Endodermal cell (in vitro differentiated cells): ENCODE measurements at regions not wholly inside any gene's neighbourhood (a gene's known extent, or its start where the extent isn't known, plus 50 kb on each side); places are given as distances from the start of the nearest gene placed in this dataset.
"Not testable (repeated sequence)": the region's sequence is repeated elsewhere in the genome, so short reads cannot be mapped to it uniquely, and the experiment has no call there.

Source experiments
- DNase-seq: peaks from one replicate; pipeline ENCODE4 v3.0.0-alpha.2; 2017
- H3K27ac ChIP-seq: 2 replicates; pipeline ENCODE4 v1.5.1; 2013; ENCODE audit warnings: mild to moderate bottlenecking, low read depth, low read length, moderate library complexity
- H3K27me3 ChIP-seq: 2 replicates; pipeline ENCODE4 v1.6.1; 2013; ENCODE audit warnings: mild to moderate bottlenecking, low read length, moderate library complexity; ENCODE audit not compliant: insufficient read depth, control insufficient read depth, poor library complexity, severe bottlenecking
- H3K36me3 ChIP-seq: 2 replicates; pipeline ENCODE4 v1.7.0; 2013; ENCODE audit warnings: mild to moderate bottlenecking, low read length, moderate library complexity; ENCODE audit not compliant: control insufficient read depth, insufficient read depth
- H3K4me1 ChIP-seq: one replicate; pipeline ENCODE4 v1.7.0; 2013; ENCODE audit warnings: low read length; ENCODE audit not compliant: control insufficient read depth, insufficient read depth
- H3K4me3 ChIP-seq: 2 replicates; pipeline ENCODE4 v1.5.1; 2013; ENCODE audit warnings: mild to moderate bottlenecking, low read length, moderate library complexity
- H3K9ac ChIP-seq: 2 replicates; pipeline ENCODE4 v1.6.1; 2013; ENCODE audit warnings: mild to moderate bottlenecking, low read length, moderate library complexity; ENCODE audit not compliant: poor library complexity, severe bottlenecking; ENCODE audit errors: extremely low read depth
- H3K9me3 ChIP-seq: 2 replicates; pipeline ENCODE4 v1.6.1; 2013; ENCODE audit warnings: mild to moderate bottlenecking, low read length, moderate library complexity; ENCODE audit not compliant: control insufficient read depth
- H3K27ac Mint-ChIP-seq: 2 replicates; pipeline ENCODE4 v1.8.0; 2020; ENCODE audit warnings: mixed read lengths
- H3K27me3 Mint-ChIP-seq: 2 replicates; pipeline ENCODE4 v1.8.0; 2021; ENCODE audit warnings: mild to moderate bottlenecking, mixed read lengths; ENCODE audit not compliant: insufficient read depth
- H3K36me3 Mint-ChIP-seq: 2 replicates; pipeline ENCODE4 v1.8.0; 2020; ENCODE audit warnings: low read depth, mixed read lengths
- H3K4me1 Mint-ChIP-seq: 2 replicates; pipeline ENCODE4 v1.8.0; 2020; ENCODE audit warnings: mixed read lengths
- H3K4me3 Mint-ChIP-seq: 2 replicates; pipeline ENCODE4 v1.8.0; 2020; ENCODE audit warnings: mild to moderate bottlenecking, moderate library complexity, mixed read lengths
- H3K9me3 Mint-ChIP-seq: 2 replicates; pipeline ENCODE4 v1.8.0; 2020; ENCODE audit warnings: mild to moderate bottlenecking, mixed read lengths
- CTCF ChIP-seq: fragments of 200-600 bp; sonication (generic); conservative IDR thresholded peaks from 2 replicates; pipeline ENCODE4 v1.5.0; 2021; ENCODE audit warnings: antibody characterized with exemption, mild to moderate bottlenecking
- WGBS, 2 experiments: methylation state at CpG; one replicate each; pipeline versions ENCODE4 v1.1.5 to v1.1.7; 2013; ENCODE audit warnings: missing lambda C conversion rate in 2 of 2, mixed read lengths in 1 of 2; ENCODE audit not compliant: insufficient coverage in 1 of 2, insufficient read length in 1 of 2; 5-methylcytosine and 5-hydroxymethylcytosine counted together

GRCh38 chr5:29203049-29203448 lies 1990.4 kb upstream of the CDH6 start:
- Mint-ChIP-seq H3K4me3 (no peak overlapping the region), H3K27me3 (no peaks in the 10 kb centered on the region), H3K27ac (no peak overlapping the region), H3K4me1 (no peaks in the 10 kb centered on the region), H3K9me3 (no peaks in the 10 kb centered on the region), H3K36me3 (no peaks in the 10 kb centered on the region)
- H3K9me3 ChIP-seq, result no peaks in the 10 kb centered on the region
- TF ChIP-seq CTCF, result no peak
- DNase-seq, result no peak
- no peaks in the 10 kb centered on the region for H3K36me3 ChIP-seq
- no peaks in the 10 kb centered on the region for H3K27me3 ChIP-seq
- H3K27ac ChIP-seq, result no peak overlapping the region
- no peak overlapping the region for H3K4me3 ChIP-seq
- no peak overlapping the region for H3K9ac ChIP-seq
- no peaks in the 10 kb centered on the region for H3K4me1 ChIP-seq

GRCh38 chr5:29197631-29198454 lies 1995.6 kb upstream of the CDH6 start:
- Mint-ChIP-seq H3K4me1 (peaks cover 2% of the 10 kb centered on the region), H3K27ac (no peak overlapping the region), H3K27me3 (no peaks in the 10 kb centered on the region), H3K4me3 (no peak overlapping the region), H3K36me3 (no peaks in the 10 kb centered on the region), H3K9me3 (no peaks in the 10 kb centered on the region)
- H3K4me3 ChIP-seq, result no peak overlapping the region
- WGBS, 2 experiments, result 79% methylated on average over 2 of the region's 2 CpGs; no CpG with 5 or more reads in 1 of the 2 experiments
- DNase-seq, result no peak
- H3K4me1 ChIP-seq, result no peaks in the 10 kb centered on the region
- no peaks in the 10 kb centered on the region for H3K9me3 ChIP-seq
- no peak overlapping the region for H3K27ac ChIP-seq
- TF ChIP-seq CTCF, result no peak
- no peaks in the 10 kb centered on the region for H3K27me3 ChIP-seq
- H3K9ac ChIP-seq, result no peak overlapping the region
- no peaks in the 10 kb centered on the region for H3K36me3 ChIP-seq

- 80 to 82% methylated on average over 1 of the region's 1 CpG for WGBS, 2 experiments
- no peak overlapping the region for H3K27ac ChIP-seq
- no peaks in the 10 kb centered on the region for H3K36me3 Mint-ChIP-seq
- no peaks in the 10 kb centered on the region for H3K9me3 ChIP-seq
- H3K4me1 Mint-ChIP-seq, result peaks cover 2% of the 10 kb centered on the region
- no peak overlapping the region for H3K4me3 ChIP-seq
- H3K4me3 Mint-ChIP-seq, result no peak overlapping the region
- no peaks in the 10 kb centered on the region for H3K4me1 ChIP-seq
- no peak overlapping the region for H3K27ac Mint-ChIP-seq
- H3K36me3 ChIP-seq, result no peaks in the 10 kb centered on the region
- H3K9ac ChIP-seq, result no peak overlapping the region
- H3K9me3 Mint-ChIP-seq, result peaks cover 3% of the 10 kb centered on the region
- H3K27me3 ChIP-seq, result no peaks in the 10 kb centered on the region
- no peaks in the 10 kb centered on the region for H3K27me3 Mint-ChIP-seq
- no peak for TF ChIP-seq CTCF
- DNase-seq, result no peak
Observed at GRCh38 chr5:29193972-29194371, 1999.5 kb upstream of the CDH6 start.

DNA sequence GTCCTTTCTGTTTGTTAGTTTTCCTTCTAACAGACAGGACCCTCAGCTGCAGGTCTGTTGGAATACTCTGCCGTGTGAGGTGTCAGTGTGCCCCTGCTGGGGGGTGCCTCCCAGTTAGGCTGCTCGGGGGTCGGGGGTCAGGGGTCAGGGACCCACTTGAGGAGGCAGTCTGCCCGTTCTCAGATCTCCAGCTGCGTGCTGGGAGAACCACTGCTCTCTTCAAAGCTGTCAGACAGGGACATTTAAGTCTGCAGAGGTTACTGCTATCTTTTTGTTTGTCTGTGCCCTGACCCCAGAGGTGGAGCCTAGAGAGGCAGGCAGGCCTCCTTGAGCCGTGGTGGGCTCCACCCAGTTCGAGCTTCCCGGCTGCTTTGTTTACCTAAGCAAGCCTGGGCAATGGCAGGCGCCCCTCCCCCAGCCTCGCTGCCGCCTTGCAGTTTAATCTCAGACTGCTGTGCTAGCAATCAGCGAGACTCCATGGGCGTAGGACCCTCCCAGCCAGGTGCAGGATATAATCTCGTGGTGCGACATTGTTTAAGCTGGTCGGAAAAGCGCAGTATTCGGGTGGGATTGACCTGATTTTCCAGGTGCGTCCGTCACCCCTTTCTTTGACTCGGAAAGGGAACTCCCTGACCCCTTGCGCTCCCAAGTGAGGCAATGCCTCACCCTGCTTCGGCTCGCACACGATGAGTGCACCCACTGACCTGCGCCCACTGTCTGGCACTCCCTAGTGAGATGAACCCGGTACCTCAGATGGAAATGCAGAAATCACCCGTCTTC lies 2002.0 kb upstream of the CDH6 start:
- not testable (repeated sequence) for H3K27ac Mint-ChIP-seq, H3K36me3 Mint-ChIP-seq

DNA sequence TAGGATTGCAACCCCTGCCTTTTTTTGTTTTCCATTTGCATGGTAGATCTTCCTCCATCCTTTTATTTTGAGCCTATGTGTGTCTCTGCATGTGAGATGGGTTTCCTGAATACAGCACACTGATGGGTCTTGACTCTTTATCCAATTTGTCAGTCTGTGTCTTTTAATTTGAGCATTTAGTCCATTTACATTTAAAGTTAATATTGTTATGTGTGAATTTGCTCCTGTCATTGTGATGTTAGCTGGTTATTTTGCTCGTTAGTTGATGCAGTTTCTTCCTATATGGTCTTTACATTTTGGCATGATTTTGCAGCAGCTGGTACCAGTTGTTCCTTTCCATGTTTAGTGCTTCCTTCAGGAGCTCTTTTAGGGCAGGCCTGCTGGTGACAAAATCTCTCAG lies 2003.1 kb upstream of the CDH6 start:
- not testable (repeated sequence) for H3K36me3 ChIP-seq, H3K4me1 Mint-ChIP-seq, H3K4me1 ChIP-seq, H3K4me3 Mint-ChIP-seq, H3K27me3 ChIP-seq, H3K27me3 Mint-ChIP-seq, DNase-seq, H3K27ac ChIP-seq, H3K27ac Mint-ChIP-seq, H3K9me3 ChIP-seq, H3K36me3 Mint-ChIP-seq, H3K9ac ChIP-seq, H3K4me3 ChIP-seq
- 89% methylated on average over 1 of the region's 1 CpG; no CpG with 5 or more reads in 1 of the 2 experiments for WGBS, 2 experiments
- H3K9me3 Mint-ChIP-seq, result peaks cover 13% of the 10 kb centered on the region

More for the DNA sequence above, 2002.0 kb upstream of the CDH6 start:
- H3K27me3 Mint-ChIP-seq, H3K4me1 ChIP-seq, H3K9me3 ChIP-seq, H3K4me3 ChIP-seq, H3K9ac ChIP-seq, H3K4me3 Mint-ChIP-seq, H3K36me3 ChIP-seq, H3K27me3 ChIP-seq, H3K9me3 Mint-ChIP-seq, H3K27ac ChIP-seq, DNase-seq, H3K4me1 Mint-ChIP-seq: not testable (repeated sequence)
- WGBS, 2 experiments, result 90 to 92% methylated on average over 9 to 21 of the region's 28 CpGs
